Non-pigmented ciliary epithelial cell (primary cell): ENCODE measurements at regions not wholly inside any gene's neighbourhood (a gene's known extent, or its start where the extent isn't known, plus 50 kb on each side); places are given as distances from the start of the nearest gene placed in this dataset.
"Not testable (repeated sequence)": the region's sequence is repeated elsewhere in the genome, so short reads cannot be mapped to it uniquely, and the experiment has no call there.

Source experiments
- DNase-seq: peaks from one replicate; pipeline ENCODE4 v3.0.0-alpha.2; 2010; ENCODE audit warnings: low read depth

- no peak for DNase-seq
These were observed 62.6 kb downstream of the DUSP6 start for GRCh38 chr12:89289720-89290119.

GRCh38 chr12:89288959-89289358 lies 63.3 kb downstream of the DUSP6 start:
- no peak for DNase-seq

- DNase-seq, result no peak
These were observed 65.8 kb downstream of the DUSP6 start for GRCh38 chr12:89286501-89286900.

GRCh38 chr12:89281539-89281867 lies 70.8 kb downstream of the DUSP6 start:
- no peak for DNase-seq

- no peak for DNase-seq
These were observed 71.3 kb downstream of the DUSP6 start for GRCh38 chr12:89280833-89281538.

- no peak for DNase-seq
These were observed 72.8 kb downstream of the DUSP6 start for GRCh38 chr12:89279499-89279898.

GRCh38 chr12:89278862-89279261 lies 73.4 kb downstream of the DUSP6 start:
- no peak for DNase-seq

GRCh38 chr12:89278169-89278568 lies 74.1 kb downstream of the DUSP6 start:
- no peak for DNase-seq

GRCh38 chr12:89276860-89277259 lies 75.4 kb downstream of the DUSP6 start:
- DNase-seq, result no peak

GRCh38 chr12:89273525-89273924 lies 78.8 kb downstream of the DUSP6 start:
- no peak for DNase-seq

- DNase-seq, result no peak
These were observed 81.8 kb downstream of the DUSP6 start for GRCh38 chr12:89270548-89270947.

GRCh38 chr12:89269174-89269573 lies 83.1 kb downstream of the DUSP6 start:
- DNase-seq, result no peak

GRCh38 chr12:89267404-89267803 lies 84.9 kb downstream of the DUSP6 start:
- DNase-seq, result no peak

GRCh38 chr12:89266574-89267188 lies 85.6 kb downstream of the DUSP6 start:
- DNase-seq, result not testable (repeated sequence)

GRCh38 chr12:89264837-89265236 lies 87.5 kb downstream of the DUSP6 start:
- no peak for DNase-seq

- no peak for DNase-seq
These were observed 88.4 kb downstream of the DUSP6 start for GRCh38 chr12:89263900-89264299.

- DNase-seq, result no peak
These were observed 89.3 kb downstream of the DUSP6 start for GRCh38 chr12:89262855-89263552.

GRCh38 chr12:89261982-89262381 lies 90.3 kb downstream of the DUSP6 start:
- no peak for DNase-seq

- DNase-seq, result no peak
These were observed 91.3 kb downstream of the DUSP6 start for GRCh38 chr12:89260841-89261637.

- no peak for DNase-seq
These were observed 92.5 kb downstream of the DUSP6 start for GRCh38 chr12:89259821-89260220.

- no peak for DNase-seq
These were observed 93.9 kb downstream of the DUSP6 start for GRCh38 chr12:89258240-89258969.

GRCh38 chr12:89257340-89257739 lies 95.0 kb downstream of the DUSP6 start:
- no peak for DNase-seq
